Inferior parietal cortex (tissue), 1 donor: ENCODE measurements at regions not wholly inside any gene's neighbourhood (a gene's known extent, or its start where the extent isn't known, plus 50 kb on each side); places are given as distances from the start of the nearest gene placed in this dataset.
"Not testable (repeated sequence)": the region's sequence is repeated elsewhere in the genome, so short reads cannot be mapped to it uniquely, and the experiment has no call there.

Experiments used
- DNase-seq: peaks from one replicate; pipeline ENCODE4 v3.0.0-alpha.2; 2016; ENCODE audit errors: extremely low spot score

GRCh38 chr13:87537951-87538350, 133.2 kb upstream of the SLITRK5 start:
- no peak for DNase-seq

- no peak for DNase-seq
These were observed 132.7 kb upstream of the SLITRK5 start for GRCh38 chr13:87538366-87539052.

GRCh38 chr13:87553142-87553541, 118.0 kb upstream of the SLITRK5 start:
- no peak for DNase-seq

- no peak for DNase-seq
These were observed 117.1 kb upstream of the SLITRK5 start for GRCh38 chr13:87554045-87554444.

GRCh38 chr13:87557788-87558187, 113.4 kb upstream of the SLITRK5 start:
- no peak for DNase-seq

- DNase-seq, result not testable (repeated sequence)
These were observed 109.6 kb upstream of the SLITRK5 start for GRCh38 chr13:87561580-87561979.

- no peak for DNase-seq
These were observed 100.5 kb upstream of the SLITRK5 start for GRCh38 chr13:87570669-87571068.

- no peak for DNase-seq
These were observed 88.8 kb upstream of the SLITRK5 start for GRCh38 chr13:87582399-87582798.

GRCh38 chr13:87590518-87590917, 80.7 kb upstream of the SLITRK5 start:
- no peak for DNase-seq

- DNase-seq, result not testable (repeated sequence)
These were observed 66.7 kb upstream of the SLITRK5 start for GRCh38 chr13:87604437-87604836.

- no peak for DNase-seq
These were observed 63.9 kb upstream of the SLITRK5 start for GRCh38 chr13:87607266-87607665.

GRCh38 chr13:87614276-87614675, 56.9 kb upstream of the SLITRK5 start:
- DNase-seq, result no peak
